ENCODE measurements at regions not wholly inside any gene's neighbourhood (a gene's known extent, or its start where the extent isn't known, plus 50 kb on each side); places are given as distances from the start of the nearest gene placed in this dataset.

- POLR2A ChIA-PET, result no interaction called here
- Histone ChIP-seq H3K27ac (ENCODE audit: low read length) (no peak overlapping the region), H3K4me3 (ENCODE audit: low read depth in 2 of 2, low read length in 2 of 2) (no peak overlapping the region), H3K4me1 (ENCODE audit: control insufficient read depth, insufficient read depth, low read length) (no peaks in the 10 kb centered on the region), H3K27me3 (ENCODE audit: control insufficient read depth, insufficient read depth, low read length) (no peaks in the 10 kb centered on the region), H3K36me3 (ENCODE audit: control insufficient read depth, insufficient read depth, low read length) (no peaks in the 10 kb centered on the region), H3K9me3 (ENCODE audit: control insufficient read depth, insufficient read depth, low read depth, low read length) (no peaks in the 10 kb centered on the region)
- no TSS peak for BruUV-seq (replicated peaks)
- no peak for ATAC-seq
- intact Hi-C loops (cut with micrococcal nuclease; ENCODE audit: unreplicated experiment), result no loop called here
- in situ Hi-C loops (cut with HindIII; ENCODE audit: low pct_unique_long_range_greater_than_20kb, low sequenced_read_pairs), result no loop called here
- DNase-seq (ENCODE audit: low read depth, low spot score), result no peak
- CTCF ChIA-PET, result no interaction called here
- TF ChIP-seq SIN3A (IDR thresholded peaks at IDR 0.05; ENCODE audit: borderline replicate concordance, insufficient read depth, low read depth, low read length), result no peak
- no peak for TF ChIP-seq CTCF (IDR thresholded peaks at IDR 0.05)
- TF ChIP-seq POLR2AphosphoS5 (IDR thresholded peaks at IDR 0.05; ENCODE audit: low read depth, low read length), result no peak
- no peak for TF ChIP-seq REST (IDR thresholded peaks at IDR 0.05; ENCODE audit: insufficient read depth in 1 of 2, low read depth in 2 of 2, low read length in 1 of 2)
- TF ChIP-seq TCF7L2 (IDR thresholded peaks at IDR 0.05; ENCODE audit: low read depth, low read length), result no peak
Measured at GRCh38 chr3:29203851-29204250, 77.0 kb upstream of the RBMS3 start.

- in situ Hi-C loops (cut with HindIII; ENCODE audit: low pct_unique_long_range_greater_than_20kb, low sequenced_read_pairs) (no loop called here), intact Hi-C loops (cut with micrococcal nuclease; ENCODE audit: unreplicated experiment) (no loop called here)
- ATAC-seq, result no peak
- ChIA-PET POLR2A (no interaction called here), CTCF (no interaction called here)
- BruUV-seq (replicated peaks), result no TSS peak
- Histone ChIP-seq H3K27ac (ENCODE audit: low read length) (no peak overlapping the region), H3K9me3 (ENCODE audit: control insufficient read depth, insufficient read depth, low read depth, low read length) (no peaks in the 10 kb centered on the region), H3K36me3 (ENCODE audit: control insufficient read depth, insufficient read depth, low read length) (no peaks in the 10 kb centered on the region), H3K4me1 (ENCODE audit: control insufficient read depth, insufficient read depth, low read length) (no peaks in the 10 kb centered on the region), H3K27me3 (ENCODE audit: control insufficient read depth, insufficient read depth, low read length) (no peaks in the 10 kb centered on the region), H3K4me3 (ENCODE audit: low read depth in 2 of 2, low read length in 2 of 2) (no peak overlapping the region)
- no peak for DNase-seq (ENCODE audit: low read depth, low spot score)
- no peak for TF ChIP-seq CTCF (IDR thresholded peaks at IDR 0.05)
- no peak for TF ChIP-seq TCF7L2 (IDR thresholded peaks at IDR 0.05; ENCODE audit: low read depth, low read length)
- TF ChIP-seq POLR2AphosphoS5 (IDR thresholded peaks at IDR 0.05; ENCODE audit: low read depth, low read length), result no peak
- no peak for TF ChIP-seq SIN3A (IDR thresholded peaks at IDR 0.05; ENCODE audit: borderline replicate concordance, insufficient read depth, low read depth, low read length)
- no peak for TF ChIP-seq REST (IDR thresholded peaks at IDR 0.05; ENCODE audit: insufficient read depth in 1 of 2, low read depth in 2 of 2, low read length in 1 of 2)
Measured at GRCh38 chr3:29207427-29207826, 73.4 kb upstream of the RBMS3 start.
